ENCODE measurements at regions not wholly inside any gene's neighbourhood (a gene's known extent, or its start where the extent isn't known, plus 50 kb on each side); places are given as distances from the start of the nearest gene placed in this dataset.

DNA sequence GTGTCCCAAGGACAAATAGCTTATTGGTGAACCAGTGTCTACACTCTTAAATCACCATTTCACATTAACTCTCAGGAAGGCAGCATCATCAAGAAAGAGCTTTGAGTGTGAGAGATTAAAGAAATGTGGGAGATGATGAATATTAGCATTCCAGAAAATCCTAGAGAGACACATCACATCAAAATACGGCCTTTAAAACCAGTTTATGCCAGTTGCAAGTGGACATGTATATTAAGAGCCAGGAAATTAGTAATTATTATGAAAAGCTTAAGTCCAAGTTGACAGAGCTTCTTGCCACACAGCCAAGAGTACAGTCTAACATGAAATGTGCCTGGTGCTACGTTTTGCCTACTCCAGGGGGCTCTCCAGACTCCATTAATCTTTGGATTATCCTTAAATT, 503.0 kb upstream of the BOD1L1 start:
- TF ChIP-seq, protein P1, sequence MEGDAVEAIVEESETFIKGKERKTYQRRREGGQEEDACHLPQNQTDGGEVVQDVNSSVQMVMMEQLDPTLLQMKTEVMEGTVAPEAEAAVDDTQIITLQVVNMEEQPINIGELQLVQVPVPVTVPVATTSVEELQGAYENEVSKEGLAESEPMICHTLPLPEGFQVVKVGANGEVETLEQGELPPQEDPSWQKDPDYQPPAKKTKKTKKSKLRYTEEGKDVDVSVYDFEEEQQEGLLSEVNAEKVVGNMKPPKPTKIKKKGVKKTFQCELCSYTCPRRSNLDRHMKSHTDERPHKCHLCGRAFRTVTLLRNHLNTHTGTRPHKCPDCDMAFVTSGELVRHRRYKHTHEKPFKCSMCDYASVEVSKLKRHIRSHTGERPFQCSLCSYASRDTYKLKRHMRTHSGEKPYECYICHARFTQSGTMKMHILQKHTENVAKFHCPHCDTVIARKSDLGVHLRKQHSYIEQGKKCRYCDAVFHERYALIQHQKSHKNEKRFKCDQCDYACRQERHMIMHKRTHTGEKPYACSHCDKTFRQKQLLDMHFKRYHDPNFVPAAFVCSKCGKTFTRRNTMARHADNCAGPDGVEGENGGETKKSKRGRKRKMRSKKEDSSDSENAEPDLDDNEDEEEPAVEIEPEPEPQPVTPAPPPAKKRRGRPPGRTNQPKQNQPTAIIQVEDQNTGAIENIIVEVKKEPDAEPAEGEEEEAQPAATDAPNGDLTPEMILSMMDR (conservative IDR thresholded peaks at IDR 0.05), result no peak
- Mint-ChIP-seq H3K4me3 (no peak overlapping the region), H3K27ac (ENCODE audit: unreplicated experiment) (no peak overlapping the region), H3K27me3 (ENCODE audit: low read depth) (no peaks in the 10 kb centered on the region), H3K9me3 (no peaks in the 10 kb centered on the region), H3K36me3 (ENCODE audit: low read depth) (no peaks in the 10 kb centered on the region), H3K4me1 (no peaks in the 10 kb centered on the region)
- DNase-seq (ENCODE audit: low read depth, low spot score), result no peak

DNA sequence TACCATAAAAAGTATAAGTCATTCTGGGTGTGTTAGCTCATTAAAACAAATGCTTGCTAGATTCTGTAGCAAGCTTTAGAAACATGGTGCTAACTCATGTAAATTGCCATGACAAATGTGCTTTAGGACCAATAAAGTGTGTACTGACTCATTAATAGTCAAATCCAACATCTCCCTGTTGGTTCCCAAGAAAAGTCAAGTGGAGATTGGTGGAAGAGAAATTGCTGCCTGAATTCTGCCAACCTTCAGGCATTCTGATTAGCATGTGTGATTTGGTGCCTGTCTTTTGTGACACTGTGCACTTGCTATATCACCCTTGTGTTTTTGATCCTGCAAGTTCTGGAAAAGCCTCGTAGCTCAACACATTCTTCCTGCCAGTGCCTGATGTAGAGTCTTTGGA, 503.8 kb upstream of the BOD1L1 start:
- Mint-ChIP-seq H3K4me3 (no peak overlapping the region), H3K27me3 (ENCODE audit: low read depth) (no peaks in the 10 kb centered on the region), H3K27ac (ENCODE audit: unreplicated experiment) (no peak overlapping the region), H3K36me3 (ENCODE audit: low read depth) (no peaks in the 10 kb centered on the region), H3K4me1 (no peaks in the 10 kb centered on the region), H3K9me3 (no peaks in the 10 kb centered on the region)
- DNase-seq (ENCODE audit: low read depth, low spot score), result no peak
- TF ChIP-seq, protein P1 (conservative IDR thresholded peaks at IDR 0.05), result no peak

DNA sequence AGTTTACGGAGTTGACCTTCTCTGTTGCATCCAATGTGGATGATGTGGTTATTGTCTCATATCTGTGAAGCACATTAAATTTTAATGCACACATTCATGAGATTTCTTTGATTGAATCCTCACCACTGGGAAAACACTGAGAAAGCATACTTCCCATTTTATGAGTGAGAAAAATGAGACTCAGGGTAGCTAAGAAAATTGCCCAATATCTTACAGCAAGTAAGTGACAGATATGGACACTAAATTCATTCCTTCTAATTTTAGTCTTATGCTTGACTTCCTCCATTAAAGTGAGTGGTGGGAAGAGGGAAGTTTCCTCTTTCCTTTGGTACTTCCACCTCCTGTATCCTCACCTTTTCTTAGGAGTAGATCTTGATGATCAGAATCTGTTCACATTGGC, 504.8 kb upstream of the BOD1L1 start:
- no peak for DNase-seq (ENCODE audit: low read depth, low spot score)
- no peaks in the 10 kb centered on the region for H3K36me3 Mint-ChIP-seq (ENCODE audit: low read depth)
- no peaks in the 10 kb centered on the region for H3K9me3 Mint-ChIP-seq
- no peak overlapping the region for H3K4me3 Mint-ChIP-seq
- TF ChIP-seq, protein P1 (conservative IDR thresholded peaks at IDR 0.05), result no peak
- H3K27ac Mint-ChIP-seq (ENCODE audit: unreplicated experiment), result no peak overlapping the region
- H3K4me1 Mint-ChIP-seq, result no peaks in the 10 kb centered on the region
- H3K27me3 Mint-ChIP-seq (ENCODE audit: low read depth), result no peaks in the 10 kb centered on the region

DNA sequence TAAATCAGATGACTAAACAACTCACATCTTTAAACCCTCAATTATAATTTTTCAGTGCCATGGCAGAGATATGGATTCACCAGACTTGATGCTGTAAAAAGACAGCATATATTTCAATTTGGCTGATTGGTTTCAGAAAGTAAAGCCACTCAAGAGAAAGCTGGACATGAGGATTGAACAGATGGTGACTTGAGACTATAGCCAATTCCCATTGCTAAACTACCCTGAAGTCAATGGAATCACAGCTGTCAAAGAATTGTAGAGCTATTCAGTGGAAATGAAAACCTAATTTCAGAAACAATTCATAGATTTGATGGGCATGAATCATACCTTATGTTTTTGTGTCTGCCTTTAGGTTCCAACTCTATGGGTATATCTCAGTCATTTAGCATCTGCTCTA, 510.6 kb upstream of the BOD1L1 start:
- Mint-ChIP-seq H3K4me1 (no peaks in the 10 kb centered on the region), H3K9me3 (peaks cover 3% of the 10 kb centered on the region), H3K27ac (ENCODE audit: unreplicated experiment) (no peak overlapping the region), H3K27me3 (ENCODE audit: low read depth) (no peaks in the 10 kb centered on the region), H3K36me3 (ENCODE audit: low read depth) (no peaks in the 10 kb centered on the region), H3K4me3 (no peak overlapping the region)
- TF ChIP-seq, protein P1 (conservative IDR thresholded peaks at IDR 0.05), result no peak
- no peak for DNase-seq (ENCODE audit: low read depth, low spot score)

DNA sequence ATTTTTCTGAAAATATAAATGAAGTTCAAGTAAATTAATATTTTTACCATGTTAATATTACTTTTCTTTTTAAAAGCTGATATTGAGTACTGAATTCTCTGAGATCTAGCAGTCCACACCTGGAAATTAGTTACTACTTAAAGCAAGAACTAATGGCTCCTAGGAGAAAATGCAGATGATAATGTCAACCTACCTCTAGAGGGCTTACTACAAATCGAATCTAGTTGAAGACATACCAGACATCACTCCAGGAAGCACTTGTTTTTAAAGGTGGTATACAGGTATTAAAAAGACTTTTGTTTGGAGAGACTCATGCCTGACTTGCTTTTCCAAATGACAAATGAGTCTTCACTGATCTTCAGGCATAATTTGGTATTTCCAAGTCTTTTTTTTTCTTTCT, 516.4 kb upstream of the BOD1L1 start:
- no peak for DNase-seq (ENCODE audit: low read depth, low spot score)
- peaks cover 3% of the 10 kb centered on the region for H3K9me3 Mint-ChIP-seq
- H3K36me3 Mint-ChIP-seq (ENCODE audit: low read depth), result no peaks in the 10 kb centered on the region
- H3K4me1 Mint-ChIP-seq, result peaks cover 9% of the 10 kb centered on the region
- TF ChIP-seq, protein P1 (conservative IDR thresholded peaks at IDR 0.05), result peak; percentile 39
- H3K27ac Mint-ChIP-seq (ENCODE audit: unreplicated experiment), result no peak overlapping the region
- H3K27me3 Mint-ChIP-seq (ENCODE audit: low read depth), result no peaks in the 10 kb centered on the region
- no peak overlapping the region for H3K4me3 Mint-ChIP-seq
